HG03066 (cell line): ENCODE measurements at regions not wholly inside any gene's neighbourhood (a gene's known extent, or its start where the extent isn't known, plus 50 kb on each side); places are given as distances from the start of the nearest gene placed in this dataset.
"Not testable (repeated sequence)": the region's sequence is repeated elsewhere in the genome, so short reads cannot be mapped to it uniquely, and the experiment has no call there.

Source experiments
- ATAC-seq: cut with Tn5 transposase; IDR thresholded peaks from one replicate; pipeline ENCODE4 v1.9.1; 2021; ENCODE audit warnings: low read depth; ENCODE audit not compliant: unreplicated experiment

- not testable (repeated sequence) for ATAC-seq
Observed at GRCh38 chrX:31014474-31014873, 57.4 kb downstream of the FTHL17 start.

- ATAC-seq = no peak
Observed at GRCh38 chrX:31012509-31013025, 59.3 kb downstream of the FTHL17 start.

GRCh38 chrX:31007321-31007720 lies 64.5 kb downstream of the FTHL17 start:
- no peak for ATAC-seq

- no peak for ATAC-seq
Observed at GRCh38 chrX:31006027-31006426, 65.8 kb downstream of the FTHL17 start.

GRCh38 chrX:30997411-30997810 lies 74.4 kb downstream of the FTHL17 start:
- ATAC-seq = no peak

- ATAC-seq = no peak
Observed at GRCh38 chrX:30995705-30996104, 76.1 kb downstream of the FTHL17 start.

- no peak for ATAC-seq
Observed at GRCh38 chrX:30995060-30995700, 76.7 kb downstream of the FTHL17 start.

GRCh38 chrX:30994018-30994417 lies 77.8 kb downstream of the FTHL17 start:
- not testable (repeated sequence) for ATAC-seq

- ATAC-seq = no peak
Observed at GRCh38 chrX:30992381-30992904, 79.4 kb downstream of the FTHL17 start.

- no peak for ATAC-seq
Observed at GRCh38 chrX:30990361-30990760, 81.5 kb downstream of the FTHL17 start.

- ATAC-seq = no peak
Observed at GRCh38 chrX:30982467-30982866, 89.4 kb downstream of the FTHL17 start.

GRCh38 chrX:30981968-30982367 lies 89.9 kb downstream of the FTHL17 start:
- ATAC-seq = no peak

- ATAC-seq = no peak
Observed at GRCh38 chrX:30979271-30979670, 90.2 kb upstream of the TAB3 start.

- no peak for ATAC-seq
Observed at GRCh38 chrX:30975467-30975866, 86.4 kb upstream of the TAB3 start.

GRCh38 chrX:30973784-30974427 lies 84.9 kb upstream of the TAB3 start:
- ATAC-seq = no peak

- peak; percentile 92 for ATAC-seq
Observed at GRCh38 chrX:30971774-30972603, 82.9 kb upstream of the TAB3 start.

- ATAC-seq = no peak
Observed at GRCh38 chrX:30967516-30967915, 78.5 kb upstream of the TAB3 start.

GRCh38 chrX:30965767-30966166 lies 76.7 kb upstream of the TAB3 start:
- ATAC-seq = no peak

- no peak for ATAC-seq
Observed at GRCh38 chrX:30961387-30962174, 72.5 kb upstream of the TAB3 start.

GRCh38 chrX:30957753-30958152 lies 68.7 kb upstream of the TAB3 start:
- no peak for ATAC-seq
